Esophagus muscularis mucosa (tissue), 4 donors: ENCODE measurements at regions not wholly inside any gene's neighbourhood (a gene's known extent, or its start where the extent isn't known, plus 50 kb on each side); places are given as distances from the start of the nearest gene placed in this dataset.

Experiments used
- DNase-seq: peaks from one replicate; pipeline ENCODE4 v3.0.0-alpha.2; 2017; ENCODE audit errors: extremely low spot score
- H3K27ac ChIP-seq, 4 donors: fragments of 200-600 bp; sonication (generic); replicated peaks in 1 of 4; 1 replicate in 3 of 4; 2 replicates in 1 of 4; pipeline ENCODE4 v1.5.1; 2016 to 2019; ENCODE audit warnings: mild to moderate bottlenecking in 1 of 4
- H3K27me3 ChIP-seq, 4 donors: fragments of 200-600 bp; sonication (generic); one replicate each; pipeline versions ENCODE4 v1.5.1 to v1.6.0; 2016 to 2019
- H3K36me3 ChIP-seq, 4 donors: fragments of 200-600 bp; sonication (generic); one replicate each; pipeline ENCODE4 v1.5.1; 2016 to 2019
- H3K4me1 ChIP-seq, 4 donors: fragments of 200-600 bp; sonication (generic); one replicate each; pipeline ENCODE4 v1.5.1; 2016 to 2019
- H3K4me3 ChIP-seq, 4 donors: fragments of 200-600 bp; sonication (generic); 1 replicate in 2 of 4; 2 replicates in 2 of 4; pipeline ENCODE4 v1.5.1; 2016 to 2019; ENCODE audit warnings: mild to moderate bottlenecking in 4 of 4, moderate library complexity in 1 of 4
- H3K9me3 ChIP-seq, 4 donors: fragments of 200-600 bp; sonication (generic); 1 replicate in 3 of 4; 2 replicates in 1 of 4; pipeline ENCODE4 v1.5.1; 2016 to 2019
- CTCF ChIP-seq, 3 experiments: fragments of 200-600 bp in 2 of 3; fragments of 450-650 bp in 1 of 3; sonication (generic) in 2 of 3; IDR thresholded peaks; one replicate each; pipeline ENCODE4 v1.5.1; 2017 to 2019; ENCODE audit warnings: antibody characterized with exemption in 3 of 3, mild to moderate bottlenecking in 2 of 3, moderate library complexity in 1 of 3
- EP300 ChIP-seq: sonication (generic); formaldehyde crosslinking; IDR thresholded peaks from one replicate; pipeline ENCODE4 v1.6.1; 2017; ENCODE audit warnings: antibody characterized with exemption
- POLR2A ChIP-seq: fragments of 450-650 bp; IDR thresholded peaks from one replicate; pipeline ENCODE4 v1.6.1; 2017; ENCODE audit warnings: antibody characterized with exemption, moderate library complexity, mild to moderate bottlenecking, low read depth
- POLR2AphosphoS5 ChIP-seq, 2 donors: sonication (generic); formaldehyde crosslinking; IDR thresholded peaks; one replicate each; pipeline ENCODE4 v1.6.1; 2017; ENCODE audit warnings: antibody characterized with exemption in 2 of 2
- WGBS: methylation state at CpG from one replicate; pipeline ENCODE4 v1.1.5; 2018; 5-methylcytosine and 5-hydroxymethylcytosine counted together
- intact Hi-C: fragments of 100-400 bp; cut with DNase I; formaldehyde crosslinking; loops from one replicate; pipeline ENCODE4 v1.15.1; 2023

GRCh38 chr11:10641912-10642697 is 51.5 kb downstream of the IRAG1 start:
- H3K27me3 ChIP-seq: no peaks in the 10 kb centered on the region
- TF ChIP-seq POLR2A (no peak), POLR2AphosphoS5 (IDR thresholded peaks at IDR 0.05) (no peak), CTCF (IDR thresholded peaks at IDR 0.05) (no peak), EP300 (no peak)
- H3K9me3 ChIP-seq: no peaks in the 10 kb centered on the region
- H3K27ac ChIP-seq: peak overlapping the region; percentile 70 to 86 (median 73)
- no peak for DNase-seq
- no peak overlapping the region for H3K4me3 ChIP-seq
- 69% methylated on average over 4 of the region's 4 CpGs for WGBS
- H3K4me1 ChIP-seq: peaks cover 10 to 98% (median 93%) of the 10 kb centered on the region in 4 donors
- intact Hi-C loops: no loop called here
- peaks cover 0 to 14% (median 2%) of the 10 kb centered on the region in 4 donors for H3K36me3 ChIP-seq

- Histone ChIP-seq H3K4me1 (peaks cover 7 to 95% (median 85%) of the 10 kb centered on the region in 4 donors), H3K27ac (peak overlapping the region; percentile 70 to 86 (median 73)), H3K27me3 (no peaks in the 10 kb centered on the region), H3K4me3 (no peak overlapping the region), H3K36me3 (peaks cover 0 to 14% (median 2%) of the 10 kb centered on the region in 4 donors), H3K9me3 (no peaks in the 10 kb centered on the region)
- intact Hi-C loops: no loop called here
- no peak for TF ChIP-seq POLR2AphosphoS5 (IDR thresholded peaks at IDR 0.05)
- TF ChIP-seq CTCF (IDR thresholded peaks at IDR 0.05): no peak
- TF ChIP-seq EP300: no peak
- TF ChIP-seq POLR2A: no peak
- DNase-seq: no peak
- WGBS: 82% methylated on average over 9 of the region's 9 CpGs
These were observed 52.2 kb downstream of the IRAG1 start for GRCh38 chr11:10641177-10641911.

GRCh38 chr11:10640308-10640707 is 53.2 kb downstream of the IRAG1 start:
- no peak for TF ChIP-seq EP300
- no peak for TF ChIP-seq CTCF (IDR thresholded peaks at IDR 0.05)
- no peak for TF ChIP-seq POLR2A
- no peak for TF ChIP-seq POLR2AphosphoS5 (IDR thresholded peaks at IDR 0.05)
- DNase-seq: no peak
- no peak overlapping the region for H3K4me3 ChIP-seq
- intact Hi-C loops: no loop called here
- 57% methylated on average over 1 of the region's 3 CpGs for WGBS
- peaks cover 5 to 88% (median 75%) of the 10 kb centered on the region in 4 donors for H3K4me1 ChIP-seq
- peaks cover 0 to 20% (median 4%) of the 10 kb centered on the region in 4 donors for H3K36me3 ChIP-seq
- peak overlapping the region; percentile 70 to 86 (median 73) for H3K27ac ChIP-seq
- no peaks in the 10 kb centered on the region for H3K27me3 ChIP-seq
- no peaks in the 10 kb centered on the region for H3K9me3 ChIP-seq

GRCh38 chr11:10639350-10639749 is 54.2 kb downstream of the IRAG1 start:
- H3K36me3 ChIP-seq: peaks cover 0 to 17% (median 4%) of the 10 kb centered on the region in 4 donors

More at GRCh38 chr11:10639350-10639749, 54.2 kb downstream of the IRAG1 start:
- no peak for DNase-seq
- peak overlapping the region; percentile 70 to 86 (median 73) for H3K27ac ChIP-seq
- TF ChIP-seq POLR2AphosphoS5 (IDR thresholded peaks at IDR 0.05) (no peak), CTCF (IDR thresholded peaks at IDR 0.05) (no peak), EP300 (no peak), POLR2A (no peak)
- intact Hi-C loops: no loop called here
- H3K4me3 ChIP-seq: no peak overlapping the region
- H3K9me3 ChIP-seq: no peaks in the 10 kb centered on the region
- H3K4me1 ChIP-seq: peaks cover 5 to 83% (median 66%) of the 10 kb centered on the region in 4 donors
- WGBS: 59% methylated on average over 7 of the region's 7 CpGs
- no peaks in the 10 kb centered on the region for H3K27me3 ChIP-seq
